ENCODE measurements at regions not wholly inside any gene's neighbourhood (a gene's known extent, or its start where the extent isn't known, plus 50 kb on each side); places are given as distances from the start of the nearest gene placed in this dataset.

DNA sequence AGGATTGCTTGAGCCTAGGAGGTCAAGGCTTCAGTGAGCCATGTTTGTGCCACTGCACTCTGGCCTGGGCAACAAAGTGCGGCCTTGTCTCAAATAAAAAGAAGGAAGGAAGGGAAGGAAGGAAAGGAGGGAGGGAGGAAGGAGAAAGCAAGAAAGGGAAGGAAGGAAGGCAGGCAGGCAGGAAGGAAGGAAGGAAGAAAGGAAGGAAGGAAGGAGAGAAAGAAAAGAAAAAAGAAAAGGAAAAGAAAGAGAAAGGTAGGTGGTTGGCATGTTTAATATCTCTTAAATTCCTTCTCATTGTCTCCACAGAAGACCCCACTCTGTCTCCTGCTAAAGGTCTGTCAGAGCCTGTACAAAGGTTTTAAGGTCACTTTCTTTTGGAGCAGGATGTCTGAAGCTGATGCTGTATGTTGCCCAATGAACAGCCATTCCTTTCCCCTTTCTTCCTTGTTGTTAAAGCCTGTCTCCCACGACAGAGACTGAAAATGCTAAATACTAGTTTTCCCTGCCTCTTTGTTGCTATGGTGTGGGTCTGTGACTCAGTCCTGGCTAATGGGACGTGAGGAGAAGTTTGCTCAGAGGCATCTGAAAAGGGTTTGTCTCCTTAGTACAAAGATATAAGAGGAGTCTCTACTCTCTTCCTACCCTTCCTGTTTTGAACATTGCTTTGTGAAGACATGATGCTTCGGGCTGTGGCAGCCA is 213.3 kb downstream of the PCSK1 start:
- peak; percentile 71 for DNase-seq (ENCODE audit: low read depth)
- TF ChIP-seq, protein P1, sequence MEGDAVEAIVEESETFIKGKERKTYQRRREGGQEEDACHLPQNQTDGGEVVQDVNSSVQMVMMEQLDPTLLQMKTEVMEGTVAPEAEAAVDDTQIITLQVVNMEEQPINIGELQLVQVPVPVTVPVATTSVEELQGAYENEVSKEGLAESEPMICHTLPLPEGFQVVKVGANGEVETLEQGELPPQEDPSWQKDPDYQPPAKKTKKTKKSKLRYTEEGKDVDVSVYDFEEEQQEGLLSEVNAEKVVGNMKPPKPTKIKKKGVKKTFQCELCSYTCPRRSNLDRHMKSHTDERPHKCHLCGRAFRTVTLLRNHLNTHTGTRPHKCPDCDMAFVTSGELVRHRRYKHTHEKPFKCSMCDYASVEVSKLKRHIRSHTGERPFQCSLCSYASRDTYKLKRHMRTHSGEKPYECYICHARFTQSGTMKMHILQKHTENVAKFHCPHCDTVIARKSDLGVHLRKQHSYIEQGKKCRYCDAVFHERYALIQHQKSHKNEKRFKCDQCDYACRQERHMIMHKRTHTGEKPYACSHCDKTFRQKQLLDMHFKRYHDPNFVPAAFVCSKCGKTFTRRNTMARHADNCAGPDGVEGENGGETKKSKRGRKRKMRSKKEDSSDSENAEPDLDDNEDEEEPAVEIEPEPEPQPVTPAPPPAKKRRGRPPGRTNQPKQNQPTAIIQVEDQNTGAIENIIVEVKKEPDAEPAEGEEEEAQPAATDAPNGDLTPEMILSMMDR (IDR thresholded peaks at IDR 0.05; ENCODE audit: low read length, missing control alignments), result no peak
- H3K4me3 ChIP-seq (replicated peaks; ENCODE audit: low read depth, low read length), result no peak overlapping the region

DNA sequence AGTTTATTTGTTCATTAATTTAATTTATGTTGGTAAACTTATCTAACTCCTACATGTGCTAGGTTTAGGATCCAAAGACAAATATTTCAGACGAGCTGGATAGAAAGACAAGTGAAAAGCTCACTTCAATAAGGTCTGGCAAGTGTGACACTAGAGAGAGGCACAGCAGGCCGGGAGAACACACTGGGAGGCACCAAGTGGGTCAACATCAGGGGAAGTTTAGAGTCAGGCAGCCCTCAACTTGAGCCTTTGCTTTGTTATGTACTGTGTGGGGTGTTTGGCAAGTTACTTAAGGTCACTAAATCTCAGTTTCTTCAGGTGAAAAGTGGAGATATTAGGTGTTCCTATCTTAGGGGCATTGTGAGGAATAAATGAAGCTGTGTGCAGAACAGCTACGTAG is 214.4 kb downstream of the PCSK1 start:
- TF ChIP-seq, protein P1 (IDR thresholded peaks at IDR 0.05; ENCODE audit: low read length, missing control alignments), result no peak
- H3K4me3 ChIP-seq (replicated peaks; ENCODE audit: low read depth, low read length), result no peak overlapping the region
- DNase-seq (ENCODE audit: low read depth), result no peak

DNA sequence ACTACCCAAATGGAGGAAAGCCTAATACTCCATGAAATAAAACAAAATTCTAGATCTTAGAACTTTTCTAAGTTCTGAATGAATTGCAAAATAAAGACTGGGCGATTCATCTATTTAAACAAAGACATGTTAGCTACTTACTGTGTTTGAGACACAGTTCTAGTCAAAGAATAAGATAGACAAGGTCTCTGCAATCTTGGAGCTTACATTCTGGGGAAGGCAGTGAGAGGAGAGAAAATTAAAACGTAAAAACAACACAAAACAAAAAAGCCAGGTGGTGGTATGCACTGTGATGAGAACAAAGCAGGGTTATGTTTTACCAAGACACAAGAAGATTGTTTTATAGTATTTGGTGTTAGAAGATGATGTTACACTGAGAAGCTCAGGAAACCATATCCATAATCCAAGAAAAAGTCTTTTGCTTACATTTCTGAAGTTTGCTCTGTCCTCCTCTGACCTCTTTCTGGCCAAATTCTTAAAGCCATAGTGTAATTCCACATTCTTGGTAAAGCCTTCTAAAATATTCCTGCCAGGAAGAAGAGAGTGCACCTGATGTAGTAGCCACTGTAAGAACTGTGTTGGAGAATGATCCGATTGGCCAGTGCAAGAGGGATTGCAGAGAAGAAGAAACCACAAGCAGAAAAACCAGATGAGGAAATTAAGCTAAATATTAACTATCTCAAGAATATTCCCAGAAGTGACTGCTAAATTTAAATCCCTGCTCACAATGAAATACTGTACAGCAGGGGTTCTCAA is 218.4 kb downstream of the PCSK1 start:
- TF ChIP-seq, protein P1 (IDR thresholded peaks at IDR 0.05; ENCODE audit: low read length, missing control alignments), result no peak
- no peak for DNase-seq (ENCODE audit: low read depth)

DNA sequence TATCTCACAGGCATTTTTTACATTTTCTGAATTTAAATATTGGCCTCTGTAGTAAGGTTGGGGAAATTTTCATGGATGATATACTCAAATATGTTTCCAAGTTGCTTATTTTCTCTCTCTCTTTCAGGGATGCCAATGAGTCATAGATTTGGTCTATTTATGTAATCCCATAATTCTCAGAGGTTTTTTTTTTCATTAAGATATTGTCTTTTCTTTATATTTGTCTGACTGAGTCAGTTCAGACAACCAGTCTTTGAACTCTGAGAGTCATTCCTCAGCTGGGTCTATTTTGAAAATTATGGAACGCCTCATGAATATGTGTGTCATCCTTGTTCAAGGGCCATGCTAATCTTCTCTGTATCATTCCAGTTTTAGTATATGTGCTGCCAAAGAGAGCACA is 223.2 kb downstream of the PCSK1 start:
- DNase-seq (ENCODE audit: low read depth), result peak; percentile 63
- TF ChIP-seq, protein P1 (IDR thresholded peaks at IDR 0.05; ENCODE audit: low read length, missing control alignments), result no peak
- no peak overlapping the region for H3K4me3 ChIP-seq (replicated peaks; ENCODE audit: low read depth, low read length)

More for the DNA sequence above, 218.4 kb downstream of the PCSK1 start:
- H3K4me3 ChIP-seq (replicated peaks; ENCODE audit: low read depth, low read length), result no peak overlapping the region

DNA sequence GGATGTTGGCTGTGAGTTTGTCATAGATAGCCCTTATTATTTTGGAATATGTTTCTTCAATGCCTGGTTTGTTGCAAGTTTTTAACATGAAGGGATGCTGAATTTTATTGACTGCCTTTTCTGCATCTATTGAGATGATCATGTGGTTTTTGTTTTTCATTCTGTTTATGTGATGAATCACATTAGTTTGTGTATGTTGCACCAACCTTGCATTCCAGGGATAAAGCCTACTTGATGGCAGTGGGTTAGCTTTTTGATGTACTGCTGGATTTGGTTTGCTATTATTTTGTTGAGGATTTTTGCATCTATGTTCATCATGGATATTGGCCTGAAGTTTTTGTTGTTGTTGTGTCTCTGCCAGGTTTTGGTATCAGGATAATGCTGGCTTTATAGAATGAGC is 225.6 kb downstream of the PCSK1 start:
- TF ChIP-seq, protein P1 (IDR thresholded peaks at IDR 0.05; ENCODE audit: low read length, missing control alignments), result no peak
- DNase-seq (ENCODE audit: low read depth), result peak; percentile 16
- H3K4me3 ChIP-seq (replicated peaks; ENCODE audit: low read depth, low read length), result no peak overlapping the region

DNA sequence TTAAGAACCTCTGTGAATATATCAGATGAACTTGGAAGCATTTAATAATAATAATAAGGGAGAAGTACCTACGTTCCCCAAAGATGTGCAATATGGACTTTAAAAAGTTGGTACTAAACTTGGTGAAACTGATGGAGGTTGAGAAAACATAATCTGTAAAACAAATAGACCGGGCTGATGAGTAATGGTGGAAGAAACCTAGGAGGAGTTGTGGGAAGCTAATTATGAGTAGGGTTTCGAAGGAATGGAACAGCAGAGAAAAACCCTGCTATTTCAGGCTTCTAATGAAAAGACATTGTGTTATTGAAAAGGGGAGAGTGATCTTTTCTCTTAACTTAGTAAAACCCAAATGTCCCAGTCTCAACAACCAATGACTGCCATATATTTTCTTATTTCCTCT is 229.3 kb downstream of the PCSK1 start:
- no peak for DNase-seq (ENCODE audit: low read depth)
- TF ChIP-seq, protein P1 (IDR thresholded peaks at IDR 0.05; ENCODE audit: low read length, missing control alignments), result no peak
- no peak overlapping the region for H3K4me3 ChIP-seq (replicated peaks; ENCODE audit: low read depth, low read length)

Measured in fibroblast of pulmonary artery (primary cell).